NCI-H1417 (cell line): ENCODE measurements at regions not wholly inside any gene's neighbourhood (a gene's known extent, or its start where the extent isn't known, plus 50 kb on each side); places are given as distances from the start of the nearest gene placed in this dataset.
"Not testable (repeated sequence)": the region's sequence is repeated elsewhere in the genome, so short reads cannot be mapped to it uniquely, and the experiment has no call there.

ENCODE experiments used
- DNase-seq, 3 experiments: peaks; one replicate each; lab custom pipeline; 2025; lab: John Stamatoyannopoulos, UW

- no peak for DNase-seq
Observed at GRCh38 chr6:66149132-66149531, 442.1 kb upstream of the EYS start.

- no peak for DNase-seq
Observed at GRCh38 chr6:66145867-66146266, 438.8 kb upstream of the EYS start.

- no peak for DNase-seq
Observed at GRCh38 chr6:66134021-66134420, 427.0 kb upstream of the EYS start.

GRCh38 chr6:66128656-66129055 lies 421.6 kb upstream of the EYS start:
- DNase-seq, result peak in 1 of 3 experiments; percentile 47

GRCh38 chr6:66128243-66128642 lies 421.2 kb upstream of the EYS start:
- DNase-seq, result peak in 2 of 3 experiments; percentile 5 to 47

- DNase-seq, result no peak
Observed at GRCh38 chr6:66127061-66127460, 420.0 kb upstream of the EYS start.

GRCh38 chr6:66126358-66126757 lies 419.3 kb upstream of the EYS start:
- no peak for DNase-seq

- peak in 1 of 3 experiments; percentile 60 for DNase-seq
Observed at GRCh38 chr6:66103954-66104353, 396.9 kb upstream of the EYS start.

GRCh38 chr6:66103354-66103753 lies 396.3 kb upstream of the EYS start:
- no peak for DNase-seq

GRCh38 chr6:66096679-66097078 lies 389.7 kb upstream of the EYS start:
- no peak for DNase-seq

GRCh38 chr6:66094615-66095014 lies 387.6 kb upstream of the EYS start:
- no peak for DNase-seq

GRCh38 chr6:66092306-66092705 lies 385.3 kb upstream of the EYS start:
- not testable (repeated sequence) for DNase-seq

- DNase-seq, result no peak
Observed at GRCh38 chr6:66086532-66086931, 379.5 kb upstream of the EYS start.

- DNase-seq, result no peak
Observed at GRCh38 chr6:66082914-66083313, 375.9 kb upstream of the EYS start.

- no peak for DNase-seq
Observed at GRCh38 chr6:66068907-66069306, 361.9 kb upstream of the EYS start.

GRCh38 chr6:66068033-66068432 lies 361.0 kb upstream of the EYS start:
- DNase-seq, result no peak

GRCh38 chr6:66065313-66065712 lies 358.3 kb upstream of the EYS start:
- no peak for DNase-seq

GRCh38 chr6:66057034-66057433 lies 350.0 kb upstream of the EYS start:
- DNase-seq, result no peak

GRCh38 chr6:66054967-66055366 lies 347.9 kb upstream of the EYS start:
- no peak for DNase-seq

GRCh38 chr6:66051812-66052211 lies 344.8 kb upstream of the EYS start:
- DNase-seq, result no peak

GRCh38 chr6:66048684-66049474 lies 341.9 kb upstream of the EYS start:
- DNase-seq, result no peak

GRCh38 chr6:66032626-66033025 lies 325.6 kb upstream of the EYS start:
- no peak for DNase-seq

- DNase-seq, result no peak
Observed at GRCh38 chr6:66029391-66029790, 322.4 kb upstream of the EYS start.

- no peak for DNase-seq
Observed at GRCh38 chr6:65999288-65999791, 292.3 kb upstream of the EYS start.
